OCI-LY7 (cell line): ENCODE measurements at regions not wholly inside any gene's neighbourhood (a gene's known extent, or its start where the extent isn't known, plus 50 kb on each side); places are given as distances from the start of the nearest gene placed in this dataset.
"Not testable (repeated sequence)": the region's sequence is repeated elsewhere in the genome, so short reads cannot be mapped to it uniquely, and the experiment has no call there.

Experiments
- BruUV-seq: library from RNA; stranded (reverse); fragments of 400-500 nt; replicated peaks from 2 replicates; lab custom pipeline; 2021; lab: Mats Ljungman, UMichigan
- CTCF ChIA-PET: fragments of 300-600 bp; sonication (Branson Sonifier 250); formaldehyde crosslinking; loops from one replicate; lab custom pipeline; 2022; ENCODE audit warnings: antibody characterized with exemption; ENCODE audit not compliant: unreplicated experiment; lab: Charles Lee
- POLR2A ChIA-PET: fragments of 300-600 bp; sonication (Branson Sonifier 250); formaldehyde crosslinking; loops from one replicate; lab custom pipeline; 2022; ENCODE audit warnings: antibody characterized with exemption; lab: Charles Lee
- DNase-seq: peaks from one replicate; pipeline ENCODE4 v3.0.0-alpha.2; 2015; ENCODE audit warnings: low spot score
- H2AFZ ChIP-seq: fragments of 200-600 bp; sonication (generic), shearing (Covaris generic); 2 replicates; pipeline ENCODE4 v1.6.1; 2014; ENCODE audit warnings: mild to moderate bottlenecking, antibody characterized with exemption, low read length, moderate library complexity
- H3K27ac ChIP-seq: fragments of 200-600 bp; sonication (generic); 2 replicates; pipeline ENCODE4 v1.5.1; 2014; ENCODE audit warnings: mixed run types, low read depth, mild to moderate bottlenecking, moderate library complexity, low read length, inconsistent platforms; ENCODE audit not compliant: poor library complexity, severe bottlenecking
- H3K36me3 ChIP-seq: fragments of 200-600 bp; sonication (generic); 2 replicates; pipeline ENCODE4 v1.6.1; 2014; ENCODE audit warnings: mild to moderate bottlenecking, antibody characterized with exemption, low read length, moderate library complexity, mixed read lengths; ENCODE audit not compliant: insufficient read depth
- H3K4me1 ChIP-seq: fragments of 200-600 bp; sonication (generic); 2 replicates; pipeline ENCODE4 v1.5.1; 2014; ENCODE audit warnings: mild to moderate bottlenecking, low read length; ENCODE audit not compliant: insufficient read depth, poor library complexity, severe bottlenecking
- H3K4me2 ChIP-seq: fragments of 200-600 bp; sonication (generic); 2 replicates; pipeline ENCODE4 v1.6.1; 2014; ENCODE audit warnings: mild to moderate bottlenecking, low read length
- H3K4me3 ChIP-seq: fragments of 200-600 bp; sonication (generic); 2 replicates; pipeline ENCODE4 v1.5.1; 2014; ENCODE audit warnings: mild to moderate bottlenecking, low read depth, low read length; ENCODE audit not compliant: poor library complexity, severe bottlenecking
- H3K79me2 ChIP-seq: fragments of 200-600 bp; sonication (generic); 2 replicates; pipeline ENCODE4 v1.6.1; 2016; ENCODE audit warnings: low read depth, mild to moderate bottlenecking, low read length, moderate library complexity, mixed read lengths; ENCODE audit not compliant: insufficient read depth
- H3K9me2 ChIP-seq: fragments of 200-600 bp; sonication (generic); 2 replicates; pipeline ENCODE4 v1.6.1; 2016; ENCODE audit warnings: mild to moderate bottlenecking, low read length, mixed read lengths; ENCODE audit not compliant: insufficient read depth
- H3K9me3 ChIP-seq: fragments of 200-600 bp; sonication (generic); 2 replicates; pipeline ENCODE4 v1.6.1; 2014; ENCODE audit warnings: mild to moderate bottlenecking, mixed run types, low read length, mixed read lengths
- H4K20me1 ChIP-seq: fragments of 200-600 bp; sonication (generic); 2 replicates; pipeline ENCODE4 v1.6.1; 2014; ENCODE audit warnings: mild to moderate bottlenecking, antibody characterized with exemption, low read length, moderate library complexity, mixed read lengths; ENCODE audit not compliant: insufficient read depth
- EZH2phosphoT487 ChIP-seq: fragments of 200-600 bp; sonication (generic); IDR thresholded peaks from 2 replicates; pipeline ENCODE4 v1.6.1; 2018; ENCODE audit warnings: low read depth, borderline replicate concordance, mild to moderate bottlenecking, mixed run types, antibody characterized with exemption, low read length, moderate library complexity, mixed read lengths
- intact Hi-C: fragments of 100-400 bp; cut with micrococcal nuclease; formaldehyde crosslinking; loops from one replicate; pipeline ENCODE4 v1.10.0; 2022; ENCODE audit not compliant: unreplicated experiment
- TF ChIP-seq, protein P1 (sequence below): fragments of 200-600 bp; sonication (generic); conservative IDR thresholded peaks from 2 replicates; pipeline ENCODE4 v1.5.1; 2014; ENCODE audit warnings: mild to moderate bottlenecking, antibody characterized with exemption, low read length, moderate library complexity, mixed read lengths

- Histone ChIP-seq H3K27ac (no peak overlapping the region), H3K4me3 (no peak overlapping the region), H3K36me3 (no peaks in the 10 kb centered on the region), H3K4me2 (peak overlapping the region; percentile 58; the same call in 1 of the 2 replicates), H3K79me2 (no peaks in the 10 kb centered on the region), H3K9me2 (no peaks in the 10 kb centered on the region), H3K4me1 (peaks cover 53% of the 10 kb centered on the region), H2AFZ (no peak overlapping the region; the same call in 1 of the 2 replicates), H3K9me3 (peaks cover 11% of the 10 kb centered on the region; the same call in 1 of the 2 replicates), H4K20me1 (no peaks in the 10 kb centered on the region)
- ChIA-PET CTCF (interaction anchor here (0.7 to 0.8 kb wide), 2 partner anchors 9 to 30 kb away, joined by 3 read pairs; no protein-coding TSS in a partner anchor), POLR2A (interaction anchor here (0.9 to 3.7 kb wide), 3 partner anchors 17 to 33 kb away, joined by 3 to 19 read pairs (median 5); no protein-coding TSS in a partner anchor)
- intact Hi-C loops, result no loop called here
- TF ChIP-seq, protein P1, sequence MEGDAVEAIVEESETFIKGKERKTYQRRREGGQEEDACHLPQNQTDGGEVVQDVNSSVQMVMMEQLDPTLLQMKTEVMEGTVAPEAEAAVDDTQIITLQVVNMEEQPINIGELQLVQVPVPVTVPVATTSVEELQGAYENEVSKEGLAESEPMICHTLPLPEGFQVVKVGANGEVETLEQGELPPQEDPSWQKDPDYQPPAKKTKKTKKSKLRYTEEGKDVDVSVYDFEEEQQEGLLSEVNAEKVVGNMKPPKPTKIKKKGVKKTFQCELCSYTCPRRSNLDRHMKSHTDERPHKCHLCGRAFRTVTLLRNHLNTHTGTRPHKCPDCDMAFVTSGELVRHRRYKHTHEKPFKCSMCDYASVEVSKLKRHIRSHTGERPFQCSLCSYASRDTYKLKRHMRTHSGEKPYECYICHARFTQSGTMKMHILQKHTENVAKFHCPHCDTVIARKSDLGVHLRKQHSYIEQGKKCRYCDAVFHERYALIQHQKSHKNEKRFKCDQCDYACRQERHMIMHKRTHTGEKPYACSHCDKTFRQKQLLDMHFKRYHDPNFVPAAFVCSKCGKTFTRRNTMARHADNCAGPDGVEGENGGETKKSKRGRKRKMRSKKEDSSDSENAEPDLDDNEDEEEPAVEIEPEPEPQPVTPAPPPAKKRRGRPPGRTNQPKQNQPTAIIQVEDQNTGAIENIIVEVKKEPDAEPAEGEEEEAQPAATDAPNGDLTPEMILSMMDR, result no peak
- no peak for TF ChIP-seq EZH2phosphoT487
- no peak for DNase-seq
- no TSS peak for BruUV-seq
These were observed 51.7 kb upstream of the CHD2 start for GRCh38 chr15:92848464-92848851.

DNA sequence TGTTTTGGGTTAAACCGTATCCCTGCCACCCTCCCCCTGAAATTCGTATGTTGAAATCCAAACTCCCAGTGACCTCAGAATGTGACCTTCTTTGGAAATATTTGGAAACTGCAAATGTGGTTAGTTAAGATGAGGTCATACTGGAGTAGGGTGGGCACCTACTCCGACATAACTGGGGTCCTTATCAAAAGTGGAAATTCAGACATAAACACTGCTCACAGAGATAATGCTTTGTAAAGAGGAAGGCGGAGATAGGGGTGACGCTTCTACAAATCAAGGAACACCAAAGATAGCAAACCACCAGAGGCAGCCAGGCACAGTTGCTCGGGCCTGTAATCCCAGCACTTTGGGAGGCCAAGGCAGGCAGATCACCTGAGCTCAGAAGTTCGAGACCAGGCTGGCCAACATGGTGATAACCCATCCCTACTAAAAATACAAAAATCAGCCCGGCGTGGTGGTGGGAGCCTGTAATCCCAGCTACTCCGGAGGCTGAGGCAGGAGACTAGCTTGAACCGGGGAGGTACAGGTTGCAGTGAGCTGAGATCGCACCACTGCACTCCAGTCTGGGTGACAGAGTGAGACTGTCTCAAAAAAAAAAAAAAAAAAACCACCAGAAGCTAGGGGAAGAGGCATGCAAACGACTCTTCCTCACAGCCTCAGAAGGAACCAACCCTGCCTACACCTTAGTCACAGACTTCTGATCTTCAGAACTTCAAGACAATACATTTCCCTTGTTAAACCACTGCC, 51.1 kb upstream of the CHD2 start:
- ChIA-PET POLR2A (interaction anchor here (0.6 to 1.8 kb wide), 8 partner anchors 12 to 53 kb away, joined by 3 to 13 read pairs (median 5); no protein-coding TSS in a partner anchor), CTCF (interaction anchor here (0.6 kb wide), 2 partner anchors 21 to 69 kb away, joined by 4 to 5 read pairs; no protein-coding TSS in a partner anchor)
- Histone ChIP-seq H3K27ac (peak overlapping the region; percentile 69), H3K9me2 (no peaks in the 10 kb centered on the region), H3K4me2 (peak overlapping the region; percentile 58), H2AFZ (peak overlapping the region; percentile 33; the same call in 1 of the 2 replicates), H4K20me1 (no peaks in the 10 kb centered on the region), H3K9me3 (peaks cover 11% of the 10 kb centered on the region; the same call in 1 of the 2 replicates), H3K79me2 (no peaks in the 10 kb centered on the region), H3K4me1 (peaks cover 48% of the 10 kb centered on the region), H3K4me3 (peak overlapping the region; percentile 14), H3K36me3 (no peaks in the 10 kb centered on the region)
- BruUV-seq, result no TSS peak
- TF ChIP-seq EZH2phosphoT487, result no peak
- TF ChIP-seq, protein P1, result no peak
- peak; percentile 87 for DNase-seq
- intact Hi-C loops, result no loop called here

DNA sequence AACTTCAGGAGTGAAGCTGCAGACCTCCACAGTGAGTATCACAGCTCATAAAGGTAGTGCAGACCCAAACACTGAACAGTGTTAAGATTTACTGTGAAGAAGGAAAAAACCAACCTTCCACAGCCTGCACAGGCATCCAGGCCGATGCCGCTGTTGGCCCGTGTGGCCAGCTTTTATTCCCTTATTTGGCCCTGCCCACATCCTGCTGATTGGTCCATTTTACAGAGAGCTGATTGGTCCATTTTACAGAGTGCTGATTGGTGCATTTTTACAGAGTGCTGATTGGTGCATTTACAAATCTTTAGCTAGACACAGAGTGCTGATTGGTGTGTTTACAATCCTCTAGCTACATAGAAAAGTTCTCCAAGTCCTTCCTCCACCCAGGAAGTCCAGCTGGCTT, 49.9 kb upstream of the CHD2 start:
- H3K36me3 ChIP-seq, H4K20me1 ChIP-seq, intact Hi-C loops, H3K4me2 ChIP-seq, DNase-seq, H3K9me2 ChIP-seq, H2AFZ ChIP-seq, CTCF ChIA-PET, BruUV-seq, H3K79me2 ChIP-seq, H3K4me3 ChIP-seq: not testable (repeated sequence)
- H3K9me3 ChIP-seq, result peaks cover 11% of the 10 kb centered on the region; the same call in 1 of the 2 replicates
- peak overlapping the region; percentile 69 for H3K27ac ChIP-seq
- POLR2A ChIA-PET, result interaction anchor here (0.6 to 1.8 kb wide), 9 partner anchors 9 to 68 kb away, joined by 3 to 13 read pairs (median 4); partner anchors contain the start of gene CHD2
- peaks cover 38% of the 10 kb centered on the region for H3K4me1 ChIP-seq
